ENCODE measurements at regions not wholly inside any gene's neighbourhood (a gene's known extent, or its start where the extent isn't known, plus 50 kb on each side); places are given as distances from the start of the nearest gene placed in this dataset.

DNA sequence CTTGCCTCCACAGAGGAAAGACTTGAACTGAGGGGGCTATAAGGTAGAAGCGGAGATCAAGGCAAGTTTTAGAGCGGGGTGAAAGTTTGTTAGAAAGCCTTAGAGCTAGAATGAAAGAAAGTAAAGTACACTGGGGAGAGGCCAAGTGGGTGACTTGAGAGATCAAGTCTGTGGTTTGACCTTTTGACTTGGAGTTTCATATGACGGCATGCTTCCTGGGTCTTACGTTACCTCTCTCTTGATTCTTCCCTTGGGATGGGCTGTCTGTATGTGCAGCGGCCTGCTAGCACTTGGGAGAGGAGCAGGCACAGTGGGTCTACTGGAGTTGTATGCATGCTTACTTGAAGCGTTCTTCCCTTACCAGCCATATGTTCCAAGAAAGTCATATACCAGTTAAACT is 1768.5 kb downstream of the PCDH9 start:
- H3K27me3 ChIP-seq (ENCODE audit: insufficient read depth, low read depth, severe bottlenecking) = no peaks in the 10 kb centered on the region
- TF ChIP-seq, protein P1, sequence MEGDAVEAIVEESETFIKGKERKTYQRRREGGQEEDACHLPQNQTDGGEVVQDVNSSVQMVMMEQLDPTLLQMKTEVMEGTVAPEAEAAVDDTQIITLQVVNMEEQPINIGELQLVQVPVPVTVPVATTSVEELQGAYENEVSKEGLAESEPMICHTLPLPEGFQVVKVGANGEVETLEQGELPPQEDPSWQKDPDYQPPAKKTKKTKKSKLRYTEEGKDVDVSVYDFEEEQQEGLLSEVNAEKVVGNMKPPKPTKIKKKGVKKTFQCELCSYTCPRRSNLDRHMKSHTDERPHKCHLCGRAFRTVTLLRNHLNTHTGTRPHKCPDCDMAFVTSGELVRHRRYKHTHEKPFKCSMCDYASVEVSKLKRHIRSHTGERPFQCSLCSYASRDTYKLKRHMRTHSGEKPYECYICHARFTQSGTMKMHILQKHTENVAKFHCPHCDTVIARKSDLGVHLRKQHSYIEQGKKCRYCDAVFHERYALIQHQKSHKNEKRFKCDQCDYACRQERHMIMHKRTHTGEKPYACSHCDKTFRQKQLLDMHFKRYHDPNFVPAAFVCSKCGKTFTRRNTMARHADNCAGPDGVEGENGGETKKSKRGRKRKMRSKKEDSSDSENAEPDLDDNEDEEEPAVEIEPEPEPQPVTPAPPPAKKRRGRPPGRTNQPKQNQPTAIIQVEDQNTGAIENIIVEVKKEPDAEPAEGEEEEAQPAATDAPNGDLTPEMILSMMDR (IDR thresholded peaks at IDR 0.05; ENCODE audit: low read depth, low read length) = no peak
- H3K27ac ChIP-seq = no peak overlapping the region
- no peak overlapping the region for H3K4me3 ChIP-seq (ENCODE audit: low read depth, low read length)
- H3K36me3 ChIP-seq = no peaks in the 10 kb centered on the region
- no peak for DNase-seq
- H3K9me3 ChIP-seq (ENCODE audit: severe bottlenecking) = no peaks in the 10 kb centered on the region

DNA sequence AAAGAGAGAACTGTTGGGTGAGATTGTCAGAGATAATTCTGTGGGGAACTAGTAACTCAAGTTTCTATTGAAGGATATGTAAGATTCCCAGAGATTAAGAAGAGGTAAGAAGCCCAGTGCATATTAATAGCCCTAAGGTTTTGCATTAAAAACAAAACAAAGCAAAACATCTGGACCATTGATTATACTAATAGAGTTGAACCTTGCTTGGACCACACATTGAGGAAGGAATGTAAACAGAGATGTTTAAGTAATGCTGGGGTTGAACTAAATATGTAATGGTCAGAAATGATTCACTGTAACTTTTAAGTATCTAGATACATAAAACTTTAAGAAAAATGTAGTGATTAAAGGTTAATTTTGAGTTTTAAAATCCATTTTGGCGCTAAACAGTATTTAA is 1770.0 kb downstream of the PCDH9 start:
- H3K27ac ChIP-seq = no peak overlapping the region
- no peaks in the 10 kb centered on the region for H3K9me3 ChIP-seq (ENCODE audit: severe bottlenecking)
- H3K27me3 ChIP-seq (ENCODE audit: insufficient read depth, low read depth, severe bottlenecking) = no peaks in the 10 kb centered on the region
- TF ChIP-seq, protein P1 (IDR thresholded peaks at IDR 0.05; ENCODE audit: low read depth, low read length) = no peak
- H3K4me3 ChIP-seq (ENCODE audit: low read depth, low read length) = no peak overlapping the region
- no peak for DNase-seq
- no peaks in the 10 kb centered on the region for H3K36me3 ChIP-seq

DNA sequence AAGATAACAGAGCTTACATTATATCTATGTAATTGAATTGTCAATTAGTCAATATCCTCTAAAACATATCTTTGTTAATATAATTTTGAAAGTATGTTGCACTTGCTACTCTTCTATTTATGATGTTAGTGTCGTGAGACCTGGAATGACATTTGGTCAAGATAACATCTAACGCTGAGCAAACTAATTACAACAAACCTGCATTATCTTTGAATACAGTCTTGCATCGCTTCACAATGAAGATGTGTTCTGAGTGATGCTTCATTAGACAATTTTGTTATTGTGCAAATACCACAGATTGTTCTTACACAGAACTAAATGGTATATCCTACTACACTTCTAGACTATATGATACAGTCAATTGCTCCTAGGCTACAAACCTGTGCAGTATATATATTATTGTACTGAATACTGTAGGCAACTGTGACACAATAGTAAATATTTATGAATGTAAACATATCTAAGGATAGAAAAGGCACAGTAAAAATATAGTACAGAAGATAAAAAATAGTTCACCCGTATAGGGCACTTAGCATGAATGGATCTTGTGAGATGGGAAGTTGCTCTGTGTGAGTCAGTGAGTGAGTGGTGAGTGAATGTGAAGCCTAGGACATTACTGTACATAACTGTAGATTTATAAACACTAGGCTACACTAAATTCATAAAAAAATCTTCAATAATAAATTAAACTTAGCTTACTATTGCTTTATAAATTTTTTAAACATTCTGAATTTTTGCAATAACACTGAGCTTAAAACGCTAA is 1773.8 kb downstream of the PCDH9 start:
- TF ChIP-seq, protein P1 (IDR thresholded peaks at IDR 0.05; ENCODE audit: low read depth, low read length) = no peak

DNA sequence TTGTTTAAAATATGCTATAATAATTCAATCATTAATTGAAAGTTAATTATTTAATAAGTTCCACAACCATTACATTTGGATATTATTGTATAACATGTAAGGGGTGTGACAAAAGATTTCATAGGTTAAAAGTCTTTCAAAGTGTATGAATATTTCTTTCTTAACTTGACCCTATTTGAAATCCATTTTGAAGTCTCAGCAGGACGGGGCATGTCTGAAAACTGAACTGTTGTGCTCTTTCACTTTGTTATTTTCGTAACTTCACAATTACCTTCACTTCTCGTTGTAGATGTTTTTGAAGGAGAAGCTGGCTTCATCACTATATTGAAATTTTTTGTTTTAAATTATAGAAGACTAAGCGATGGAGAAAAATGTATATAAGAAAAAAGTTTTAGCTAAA is 1775.7 kb downstream of the PCDH9 start:
- Histone ChIP-seq H3K9me3 (ENCODE audit: severe bottlenecking) (no peaks in the 10 kb centered on the region), H3K27me3 (ENCODE audit: insufficient read depth, low read depth, severe bottlenecking) (no peaks in the 10 kb centered on the region), H3K27ac (no peak overlapping the region), H3K36me3 (no peaks in the 10 kb centered on the region), H3K4me3 (ENCODE audit: low read depth, low read length) (no peak overlapping the region)
- TF ChIP-seq, protein P1 (IDR thresholded peaks at IDR 0.05; ENCODE audit: low read depth, low read length) = no peak
- no peak for DNase-seq

More for the DNA sequence above, 1773.8 kb downstream of the PCDH9 start:
- Histone ChIP-seq H3K9me3 (ENCODE audit: severe bottlenecking) (no peaks in the 10 kb centered on the region), H3K4me3 (ENCODE audit: low read depth, low read length) (no peak overlapping the region), H3K36me3 (no peaks in the 10 kb centered on the region), H3K27me3 (ENCODE audit: insufficient read depth, low read depth, severe bottlenecking) (no peaks in the 10 kb centered on the region), H3K27ac (no peak overlapping the region)
- DNase-seq = no peak

DNA sequence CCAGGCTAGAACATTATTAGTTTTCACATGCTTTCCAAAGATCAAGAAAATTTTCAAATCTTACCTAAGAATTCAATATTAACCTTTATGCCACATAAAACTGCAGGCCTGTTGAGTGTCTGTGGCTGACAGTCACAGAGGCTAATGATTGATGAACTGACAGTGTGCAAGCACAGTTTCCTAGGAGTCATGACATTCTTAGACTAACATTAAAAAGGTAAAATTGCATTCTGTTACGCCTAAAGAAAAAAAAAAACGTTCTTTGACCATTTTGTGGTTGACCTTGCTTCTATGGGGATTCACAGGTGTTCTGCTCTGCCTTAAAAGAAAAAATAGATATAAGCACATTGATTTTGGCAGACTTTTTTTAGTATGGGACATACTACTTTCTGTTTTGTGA is 1776.2 kb downstream of the PCDH9 start:
- H3K27me3 ChIP-seq (ENCODE audit: insufficient read depth, low read depth, severe bottlenecking) = no peaks in the 10 kb centered on the region
- H3K4me3 ChIP-seq (ENCODE audit: low read depth, low read length) = no peak overlapping the region
- no peak for DNase-seq
- H3K27ac ChIP-seq = no peak overlapping the region
- no peaks in the 10 kb centered on the region for H3K9me3 ChIP-seq (ENCODE audit: severe bottlenecking)
- H3K36me3 ChIP-seq = no peaks in the 10 kb centered on the region
- TF ChIP-seq, protein P1 (IDR thresholded peaks at IDR 0.05; ENCODE audit: low read depth, low read length) = no peak

DNA sequence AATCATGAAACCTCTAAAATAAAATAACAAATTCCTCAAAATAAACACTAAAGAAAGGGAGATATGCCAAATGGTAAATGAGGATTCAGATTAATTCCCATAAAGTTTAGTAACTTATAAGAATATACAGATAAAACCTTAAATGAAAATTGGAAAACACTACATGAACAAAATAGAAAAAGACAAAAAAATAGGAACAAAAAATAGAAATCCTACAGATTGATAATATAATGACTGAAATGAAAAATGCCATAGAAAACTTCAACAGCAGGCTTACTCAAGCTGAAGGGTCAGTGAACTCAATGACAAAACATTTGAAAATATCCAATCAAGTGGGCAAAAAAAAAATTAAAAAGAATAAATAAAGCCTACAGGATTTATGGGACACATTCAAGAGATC is 1784.8 kb downstream of the PCDH9 start:
- Histone ChIP-seq H3K36me3 (no peaks in the 10 kb centered on the region), H3K27me3 (ENCODE audit: insufficient read depth, low read depth, severe bottlenecking) (no peaks in the 10 kb centered on the region), H3K4me3 (ENCODE audit: low read depth, low read length) (no peak overlapping the region), H3K9me3 (ENCODE audit: severe bottlenecking) (no peaks in the 10 kb centered on the region), H3K27ac (no peak overlapping the region)
- TF ChIP-seq, protein P1 (IDR thresholded peaks at IDR 0.05; ENCODE audit: low read depth, low read length) = no peak
- no peak for DNase-seq
